Cerebellar cortex (tissue), 1 donor: ENCODE measurements at regions not wholly inside any gene's neighbourhood (a gene's known extent, or its start where the extent isn't known, plus 50 kb on each side); places are given as distances from the start of the nearest gene placed in this dataset.

Experiments
- DNase-seq: peaks from one replicate; pipeline ENCODE4 v3.0.0-alpha.2; 2015; ENCODE audit warnings: low spot score

- DNase-seq, result no peak
These were observed 91.5 kb upstream of the SCOC start for GRCh38 chr4:140281828-140282552.

GRCh38 chr4:140277576-140277975 is 95.9 kb upstream of the SCOC start:
- no peak for DNase-seq

- no peak for DNase-seq
These were observed 101.9 kb upstream of the SCOC start for GRCh38 chr4:140271553-140271952.

- no peak for DNase-seq
These were observed 104.1 kb upstream of the SCOC start for GRCh38 chr4:140269369-140269768.

- DNase-seq, result no peak
These were observed 105.1 kb upstream of the SCOC start for GRCh38 chr4:140268186-140268841.

- DNase-seq, result no peak
These were observed 105.9 kb upstream of the SCOC start for GRCh38 chr4:140267576-140267975.

GRCh38 chr4:140266958-140267568 is 106.4 kb upstream of the SCOC start:
- DNase-seq, result no peak

- no peak for DNase-seq
These were observed 106.2 kb upstream of the MAML3 start for GRCh38 chr4:140260227-140260626.

GRCh38 chr4:140258476-140258875 is 104.5 kb upstream of the MAML3 start:
- DNase-seq, result no peak

GRCh38 chr4:140257461-140258305 is 103.7 kb upstream of the MAML3 start:
- no peak for DNase-seq

GRCh38 chr4:140256941-140257340 is 103.0 kb upstream of the MAML3 start:
- no peak for DNase-seq

- DNase-seq, result no peak
These were observed 102.4 kb upstream of the MAML3 start for GRCh38 chr4:140256335-140256734.

- DNase-seq, result no peak
These were observed 101.9 kb upstream of the MAML3 start for GRCh38 chr4:140255927-140256326.

GRCh38 chr4:140255467-140255866 is 101.5 kb upstream of the MAML3 start:
- DNase-seq, result no peak

GRCh38 chr4:140254651-140255299 is 100.8 kb upstream of the MAML3 start:
- DNase-seq, result no peak

- DNase-seq, result no peak
These were observed 99.6 kb upstream of the MAML3 start for GRCh38 chr4:140253556-140254027.

GRCh38 chr4:140252742-140253555 is 99.0 kb upstream of the MAML3 start:
- peak; percentile 72 for DNase-seq

- peak; percentile 44 for DNase-seq
These were observed 98.3 kb upstream of the MAML3 start for GRCh38 chr4:140252141-140252741.

- no peak for DNase-seq
These were observed 97.6 kb upstream of the MAML3 start for GRCh38 chr4:140251571-140251970.

GRCh38 chr4:140250989-140251552 is 97.1 kb upstream of the MAML3 start:
- DNase-seq, result no peak
